Left lobe of liver (tissue), 2 donors: ENCODE measurements at regions not wholly inside any gene's neighbourhood (a gene's known extent, or its start where the extent isn't known, plus 50 kb on each side); places are given as distances from the start of the nearest gene placed in this dataset.

Source experiments
- ATAC-seq: fragments of 200-7000 bp; cut with Tn5 transposase; one replicate; pipeline ENCODE4 v1.9.1; 2020; ENCODE audit warnings: mild to moderate bottlenecking, moderate library complexity
- DNase-seq: peaks from one replicate; pipeline ENCODE4 v3.0.0-alpha.2; 2020; ENCODE audit warnings: low spot score
- donor health status: DM: no; HTN: no; CAD: no; lungs with moderate emphysema.
- donor health status: DM: no; HTN: yes; CAD: no.

- DNase-seq (no peak), ATAC-seq (no peak)
These were observed 217.1 kb upstream of the GHITM start for GRCh38 chr10:83921984-83922860.

- ATAC-seq (no peak), DNase-seq (no peak)
These were observed 214.2 kb upstream of the GHITM start for GRCh38 chr10:83925133-83925532.

- DNase-seq (no peak), ATAC-seq (no peak)
These were observed 212.7 kb upstream of the GHITM start for GRCh38 chr10:83926606-83927005.

GRCh38 chr10:83927166-83927565 is 212.1 kb upstream of the GHITM start:
- DNase-seq: no peak
- ATAC-seq: no peak

GRCh38 chr10:83929399-83929798 is 209.9 kb upstream of the GHITM start:
- ATAC-seq: no peak
- no peak for DNase-seq

- no peak for ATAC-seq
- no peak for DNase-seq
These were observed 207.6 kb upstream of the GHITM start for GRCh38 chr10:83931669-83932068.

GRCh38 chr10:83932245-83932644 is 207.1 kb upstream of the GHITM start:
- DNase-seq (no peak), ATAC-seq (no peak)

GRCh38 chr10:83934062-83934461 is 205.2 kb upstream of the GHITM start:
- ATAC-seq (no peak), DNase-seq (no peak)

- ATAC-seq (no peak), DNase-seq (no peak)
These were observed 204.5 kb upstream of the GHITM start for GRCh38 chr10:83934641-83935338.

GRCh38 chr10:83935339-83935736 is 204.0 kb upstream of the GHITM start:
- no peak for ATAC-seq
- no peak for DNase-seq

- ATAC-seq (no peak), DNase-seq (no peak)
These were observed 203.4 kb upstream of the GHITM start for GRCh38 chr10:83935911-83936310.

GRCh38 chr10:83937161-83937560 is 202.1 kb upstream of the GHITM start:
- ATAC-seq: no peak
- no peak for DNase-seq

- DNase-seq (no peak), ATAC-seq (no peak)
These were observed 201.5 kb upstream of the GHITM start for GRCh38 chr10:83937826-83938225.

GRCh38 chr10:83941189-83941588 is 198.1 kb upstream of the GHITM start:
- DNase-seq: no peak
- no peak for ATAC-seq

- ATAC-seq: no peak
- DNase-seq: no peak
These were observed 196.9 kb upstream of the GHITM start for GRCh38 chr10:83942410-83942809.

- ATAC-seq: no peak
- DNase-seq: no peak
These were observed 196.3 kb upstream of the GHITM start for GRCh38 chr10:83943049-83943448.

GRCh38 chr10:83943920-83944319 is 195.4 kb upstream of the GHITM start:
- no peak for DNase-seq

GRCh38 chr10:83945982-83946718 is 193.2 kb upstream of the GHITM start:
- DNase-seq (no peak), ATAC-seq (no peak)

More at GRCh38 chr10:83943920-83944319, 195.4 kb upstream of the GHITM start:
- ATAC-seq: no peak

GRCh38 chr10:83952314-83952713 is 187.0 kb upstream of the GHITM start:
- DNase-seq (no peak), ATAC-seq (no peak)

GRCh38 chr10:83953589-83953988 is 185.7 kb upstream of the GHITM start:
- ATAC-seq: no peak
- no peak for DNase-seq

- no peak for ATAC-seq
- no peak for DNase-seq
These were observed 185.0 kb upstream of the GHITM start for GRCh38 chr10:83954193-83954799.
